DMS 273 treated with DMSO at 0.1 percent for 48 hours (cell line): ENCODE measurements at regions not wholly inside any gene's neighbourhood (a gene's known extent, or its start where the extent isn't known, plus 50 kb on each side); places are given as distances from the start of the nearest gene placed in this dataset.
A peak's percentile ranks its signal among the peaks of the same experiment; 100 is the strongest.
"Not testable (repeated sequence)": the region's sequence is repeated elsewhere in the genome, so short reads cannot be mapped to it uniquely, and the experiment has no call there.

Experiments used
- DNase-seq: peaks from one replicate; lab custom pipeline; 2025; lab: John Stamatoyannopoulos, UW

GRCh38 chr18:47677952-47678351, 252.5 kb downstream of the SMAD2 start:
- no peak for DNase-seq

- DNase-seq: no peak
These were observed 260.6 kb downstream of the SMAD2 start for GRCh38 chr18:47669815-47670214.

GRCh38 chr18:47658498-47658897, 272.0 kb downstream of the SMAD2 start:
- DNase-seq: no peak

GRCh38 chr18:47654988-47655387, 275.5 kb downstream of the SMAD2 start:
- no peak for DNase-seq

DNA sequence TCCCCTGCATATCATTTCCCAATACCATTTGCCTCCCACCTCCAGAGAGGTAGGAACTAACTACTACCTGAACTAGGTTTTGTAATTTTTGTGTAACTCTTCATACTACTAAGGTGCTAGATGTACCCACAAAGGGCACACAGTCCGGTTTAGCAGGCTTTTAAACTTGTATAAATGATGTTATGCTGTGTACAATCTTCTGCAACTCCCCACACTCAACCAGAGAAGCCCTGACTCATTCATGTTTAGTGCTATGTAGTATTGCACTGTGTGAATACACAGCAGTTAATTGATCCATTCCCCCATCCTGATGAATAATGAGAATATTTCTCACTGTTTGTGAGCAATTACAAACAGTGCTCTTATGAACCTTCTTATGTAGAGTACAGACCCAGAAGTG, 285.6 kb downstream of the SMAD2 start:
- no peak for DNase-seq

GRCh38 chr18:47637551-47637950, 292.9 kb downstream of the SMAD2 start:
- not testable (repeated sequence) for DNase-seq

GRCh38 chr18:47635416-47635815, 295.0 kb downstream of the SMAD2 start:
- no peak for DNase-seq

GRCh38 chr18:47632970-47633635, 297.4 kb downstream of the SMAD2 start:
- peak; percentile 25 for DNase-seq

DNA sequence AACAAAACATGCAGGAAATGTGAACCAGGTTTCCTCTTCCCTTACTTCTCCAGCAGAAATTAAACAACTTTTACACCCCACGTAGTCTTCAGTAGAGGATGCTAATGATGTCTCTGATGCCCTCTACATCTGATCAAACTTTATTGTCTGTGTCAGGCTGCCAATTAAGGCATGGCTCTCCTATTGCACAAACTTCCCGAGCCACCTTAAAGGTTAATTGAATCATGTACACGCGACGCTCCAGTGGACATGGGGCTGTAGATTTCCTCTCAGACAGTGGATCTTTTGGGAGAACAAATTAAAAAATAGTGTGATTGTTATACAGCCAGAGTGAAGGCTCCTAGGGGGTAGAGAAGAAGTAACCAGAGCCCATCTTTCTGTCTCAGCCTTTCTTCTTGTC, 301.6 kb downstream of the SMAD2 start:
- DNase-seq: no peak

GRCh38 chr18:47628240-47628781, 302.1 kb downstream of the SMAD2 start:
- no peak for DNase-seq

GRCh38 chr18:47627030-47627429, 303.4 kb downstream of the SMAD2 start:
- no peak for DNase-seq

- DNase-seq: no peak
These were observed 310.5 kb downstream of the SMAD2 start for GRCh38 chr18:47619771-47620448.

- DNase-seq: no peak
These were observed 311.7 kb downstream of the SMAD2 start for GRCh38 chr18:47618758-47619157.

DNA sequence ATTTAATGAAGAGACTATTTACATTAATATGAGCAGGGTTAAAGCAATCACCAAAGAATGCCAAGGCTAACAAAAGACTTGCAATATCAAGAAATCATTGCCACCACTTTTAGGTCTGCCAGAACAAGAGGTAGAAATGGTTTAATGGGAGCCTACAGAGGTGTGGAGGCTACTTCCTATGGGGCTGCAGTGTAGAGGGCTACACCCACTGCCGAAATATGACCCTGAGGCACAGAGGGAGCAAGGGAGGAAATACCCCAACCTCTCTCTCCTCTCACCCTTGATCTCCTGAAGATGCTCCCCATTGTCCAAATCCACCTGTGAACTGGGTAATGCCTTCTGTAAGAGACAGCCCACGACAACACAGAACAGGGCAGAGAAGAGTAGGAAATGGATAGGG, 315.4 kb downstream of the SMAD2 start:
- DNase-seq: no peak

DNA sequence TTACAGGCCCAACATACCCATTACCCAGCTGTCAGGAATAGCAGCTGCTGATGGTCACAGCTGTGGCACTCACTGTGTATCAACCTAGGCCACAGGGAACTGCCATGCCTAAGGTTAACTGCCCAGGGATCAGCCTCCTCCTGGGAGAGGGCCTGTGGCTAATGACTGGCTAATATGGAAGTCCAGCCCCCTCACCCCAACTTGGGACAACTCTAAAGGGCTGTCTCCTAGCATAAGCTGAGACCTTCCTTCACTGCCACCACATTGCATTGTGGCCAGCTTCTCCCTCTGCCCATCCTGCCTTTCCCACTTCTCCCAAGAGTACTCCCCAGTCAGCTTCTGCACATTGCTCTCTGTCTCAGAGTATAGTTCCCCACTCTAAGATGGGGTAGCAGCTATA, 316.5 kb downstream of the SMAD2 start:
- DNase-seq: no peak

DNA sequence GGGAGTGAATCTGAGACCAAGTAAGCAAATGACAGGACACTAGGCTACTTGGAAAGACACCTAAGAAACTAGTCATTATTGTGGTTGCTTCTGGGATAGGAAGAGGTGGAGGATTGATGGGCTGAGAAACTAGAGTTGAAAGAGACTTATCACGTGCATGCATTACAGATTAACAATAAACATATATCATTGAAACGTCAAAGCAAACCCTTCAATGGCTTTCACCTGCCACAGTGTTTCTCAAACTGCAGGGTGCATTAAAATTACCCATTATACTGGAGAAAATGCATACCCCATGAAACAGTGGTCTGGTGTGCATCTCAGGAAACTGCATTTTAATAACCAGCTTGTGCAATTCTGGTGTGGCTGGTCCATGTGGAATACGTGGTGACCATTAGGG, 318.8 kb downstream of the SMAD2 start:
- no peak for DNase-seq

DNA sequence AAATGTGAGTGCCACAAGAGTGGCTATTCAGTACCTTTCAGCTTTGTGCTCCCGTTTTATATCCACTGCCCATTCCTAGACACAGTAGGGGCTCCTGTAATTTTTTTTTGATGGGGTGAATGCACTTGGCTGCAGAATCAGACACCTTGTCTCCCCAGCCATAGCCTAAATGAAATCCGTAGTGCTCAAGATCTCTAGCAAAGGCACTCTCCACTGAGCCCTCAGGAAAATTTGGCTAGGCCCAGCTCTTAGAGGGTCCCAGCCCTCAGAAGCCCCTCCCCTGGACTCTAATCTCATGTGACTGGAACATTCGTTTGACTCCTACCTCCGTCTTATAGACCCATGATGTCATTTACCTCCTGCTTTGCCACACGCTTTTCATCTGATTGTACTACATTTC, 323.9 kb downstream of the SMAD2 start:
- no peak for DNase-seq

- no peak for DNase-seq
These were observed 325.4 kb downstream of the SMAD2 start for GRCh38 chr18:47605093-47605492.

DNA sequence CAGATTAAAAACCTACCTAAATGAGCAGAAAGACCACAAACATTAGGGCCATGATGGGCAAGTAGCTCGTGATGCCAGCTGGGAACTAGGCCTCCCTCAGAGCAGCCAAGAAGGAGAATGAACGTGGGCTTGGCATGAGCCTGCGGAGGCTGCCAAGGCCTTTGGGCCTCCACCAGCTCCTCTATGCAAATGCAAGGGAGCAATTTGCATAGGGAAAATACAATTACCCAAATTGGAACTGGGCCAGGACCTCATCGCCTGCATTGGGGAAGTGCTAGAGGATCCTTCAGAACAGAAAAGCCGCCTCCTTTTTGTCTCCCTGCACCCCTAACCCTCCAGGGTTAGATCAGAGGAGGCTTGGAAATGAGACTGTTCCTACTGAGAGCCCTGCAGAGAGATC, 326.4 kb downstream of the SMAD2 start:
- DNase-seq: no peak

GRCh38 chr18:47603158-47603557, 327.3 kb downstream of the SMAD2 start:
- DNase-seq: no peak

- no peak for DNase-seq
These were observed 328.1 kb downstream of the SMAD2 start for GRCh38 chr18:47602273-47602897.

DNA sequence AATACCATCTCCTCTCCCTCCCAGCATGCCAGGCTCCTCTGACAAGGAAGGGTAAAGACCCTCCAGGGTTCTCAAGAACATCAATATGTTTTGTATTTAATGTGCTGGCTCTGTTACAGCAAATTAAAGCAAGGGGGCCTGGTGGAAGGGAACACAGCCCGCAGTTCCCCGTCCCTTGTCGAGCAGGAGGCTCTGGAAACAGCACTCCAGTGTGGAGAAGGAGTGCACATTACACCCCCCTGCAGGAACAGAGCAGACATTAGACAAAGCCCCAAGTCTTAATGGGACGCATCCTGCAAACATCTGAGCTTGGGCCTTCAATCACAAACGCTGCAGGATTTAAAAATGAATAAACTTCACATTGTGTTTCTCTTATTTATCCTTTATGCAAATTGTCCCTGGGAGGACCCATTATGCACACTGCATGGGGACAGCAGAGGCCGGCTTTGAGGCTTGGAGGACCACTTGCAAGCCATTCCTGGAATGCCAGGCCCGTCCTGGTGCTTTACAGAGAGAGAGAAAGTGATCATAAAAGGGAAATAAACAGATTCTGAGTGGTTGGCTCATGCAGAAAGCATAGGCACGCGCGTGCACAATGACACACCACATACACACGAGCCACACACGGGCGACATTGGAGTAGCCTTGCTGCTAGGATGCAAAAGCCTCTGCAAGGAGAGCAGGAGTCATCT, 328.7 kb downstream of the SMAD2 start:
- DNase-seq: no peak
